DND-41 (cell line): ENCODE measurements at regions not wholly inside any gene's neighbourhood (a gene's known extent, or its start where the extent isn't known, plus 50 kb on each side); places are given as distances from the start of the nearest gene placed in this dataset.

Source experiments
- ATAC-seq: fragments of 200-7000 bp; cut with Tn5 transposase; 3 replicates; pipeline ENCODE4 v1.9.1; 2021; ENCODE audit warnings: low read depth; ENCODE audit not compliant: insufficient read depth
- DNase-seq: peaks from one replicate; pipeline ENCODE4 v3.0.0-alpha.2; 2020
- H2AFZ ChIP-seq: 2 replicates; pipeline ENCODE4 v1.6.0; 2012; ENCODE audit warnings: low read depth, low read length
- H3K27ac ChIP-seq: 2 replicates; pipeline ENCODE4 v1.5.1; 2012; ENCODE audit warnings: low read length, inconsistent platforms
- H3K27me3 ChIP-seq: fragments of 200-600 bp; sonication (generic); 2 replicates; pipeline ENCODE4 v1.6.0; 2012; ENCODE audit warnings: low read length, mild to moderate bottlenecking, inconsistent platforms; ENCODE audit not compliant: insufficient read depth, poor library complexity
- H3K36me3 ChIP-seq: 2 replicates; pipeline ENCODE4 v1.5.1; 2012; ENCODE audit warnings: low read length, inconsistent platforms; ENCODE audit not compliant: insufficient read depth
- H3K4me1 ChIP-seq: 2 replicates; pipeline ENCODE4 v1.5.1; 2012; ENCODE audit warnings: mild to moderate bottlenecking, low read length; ENCODE audit not compliant: insufficient read depth
- H3K4me2 ChIP-seq: 2 replicates; pipeline ENCODE4 v1.6.0; 2012; ENCODE audit warnings: mild to moderate bottlenecking, moderate library complexity, low read length, inconsistent platforms; ENCODE audit not compliant: insufficient read depth
- H3K4me3 ChIP-seq, 2 experiments: fragments of 200-600 bp in 1 of 2; shearing (Covaris generic) in 1 of 2; 2 replicates each; pipeline ENCODE4 v1.5.1; 2012 to 2016; ENCODE audit warnings: inconsistent platforms in 2 of 2, low read length in 2 of 2, mild to moderate bottlenecking in 2 of 2, low read depth in 1 of 2, moderate library complexity in 1 of 2
- H3K79me2 ChIP-seq: 2 replicates; pipeline ENCODE4 v1.6.0; 2012; ENCODE audit warnings: low read length, inconsistent platforms; ENCODE audit not compliant: insufficient read depth
- H3K9ac ChIP-seq: 2 replicates; pipeline ENCODE4 v1.6.0; 2012; ENCODE audit warnings: low read depth, mild to moderate bottlenecking, inconsistent platforms, low read length, moderate library complexity
- H3K9me3 ChIP-seq: 2 replicates; pipeline ENCODE4 v1.5.1; 2012; ENCODE audit warnings: low read length, moderate library complexity, mild to moderate bottlenecking, inconsistent platforms; ENCODE audit not compliant: insufficient read depth, severe bottlenecking
- H4K20me1 ChIP-seq: 2 replicates; pipeline ENCODE4 v1.6.0; 2012; ENCODE audit warnings: low read length; ENCODE audit not compliant: insufficient read depth
- EZH2 ChIP-seq: IDR thresholded peaks from 3 replicates; pipeline ENCODE4 v1.6.1; 2012; ENCODE audit warnings: borderline replicate concordance, low read depth, mild to moderate bottlenecking, moderate library complexity, low read length, inconsistent platforms; ENCODE audit not compliant: severe bottlenecking
- TF ChIP-seq, protein P1 (sequence below): IDR thresholded peaks from 2 replicates; pipeline ENCODE4 v1.5.1; 2012; ENCODE audit warnings: borderline replicate concordance, low read length, moderate library complexity, mild to moderate bottlenecking; ENCODE audit not compliant: poor library complexity, severe bottlenecking; ENCODE audit errors: extremely low read depth

- Histone ChIP-seq H3K9ac (no peak overlapping the region), H3K79me2 (no peaks in the 10 kb centered on the region), H3K4me1 (peaks cover 38% of the 10 kb centered on the region), H3K4me2 (no peak overlapping the region), H3K4me3 (no peak overlapping the region), H3K27me3 (no peaks in the 10 kb centered on the region), H3K36me3 (no peaks in the 10 kb centered on the region), H3K9me3 (no peaks in the 10 kb centered on the region), H3K27ac (no peak overlapping the region), H2AFZ (no peak overlapping the region), H4K20me1 (no peaks in the 10 kb centered on the region)
- DNase-seq (no peak), ATAC-seq (no peak)
- TF ChIP-seq, protein P1, sequence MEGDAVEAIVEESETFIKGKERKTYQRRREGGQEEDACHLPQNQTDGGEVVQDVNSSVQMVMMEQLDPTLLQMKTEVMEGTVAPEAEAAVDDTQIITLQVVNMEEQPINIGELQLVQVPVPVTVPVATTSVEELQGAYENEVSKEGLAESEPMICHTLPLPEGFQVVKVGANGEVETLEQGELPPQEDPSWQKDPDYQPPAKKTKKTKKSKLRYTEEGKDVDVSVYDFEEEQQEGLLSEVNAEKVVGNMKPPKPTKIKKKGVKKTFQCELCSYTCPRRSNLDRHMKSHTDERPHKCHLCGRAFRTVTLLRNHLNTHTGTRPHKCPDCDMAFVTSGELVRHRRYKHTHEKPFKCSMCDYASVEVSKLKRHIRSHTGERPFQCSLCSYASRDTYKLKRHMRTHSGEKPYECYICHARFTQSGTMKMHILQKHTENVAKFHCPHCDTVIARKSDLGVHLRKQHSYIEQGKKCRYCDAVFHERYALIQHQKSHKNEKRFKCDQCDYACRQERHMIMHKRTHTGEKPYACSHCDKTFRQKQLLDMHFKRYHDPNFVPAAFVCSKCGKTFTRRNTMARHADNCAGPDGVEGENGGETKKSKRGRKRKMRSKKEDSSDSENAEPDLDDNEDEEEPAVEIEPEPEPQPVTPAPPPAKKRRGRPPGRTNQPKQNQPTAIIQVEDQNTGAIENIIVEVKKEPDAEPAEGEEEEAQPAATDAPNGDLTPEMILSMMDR: no peak
- no peak for TF ChIP-seq EZH2
Observed at GRCh38 chr1:172903581-172904220, 147.0 kb downstream of the TNFSF18 start.

GRCh38 chr1:172905452-172905851 lies 145.3 kb downstream of the TNFSF18 start:
- peak overlapping the region; percentile 95; the same call in 1 of the 2 replicates for H3K27ac ChIP-seq
- H3K36me3 ChIP-seq: no peaks in the 10 kb centered on the region
- H3K4me3 ChIP-seq: no peak overlapping the region
- DNase-seq (no peak), ATAC-seq (no peak)
- H3K9ac ChIP-seq: no peak overlapping the region
- no peaks in the 10 kb centered on the region for H4K20me1 ChIP-seq
- TF ChIP-seq, protein P1: no peak
- no peak for TF ChIP-seq EZH2
- H3K4me2 ChIP-seq: no peak overlapping the region
- H3K4me1 ChIP-seq: peaks cover 30% of the 10 kb centered on the region
- no peaks in the 10 kb centered on the region for H3K9me3 ChIP-seq
- H3K79me2 ChIP-seq: no peaks in the 10 kb centered on the region
- no peaks in the 10 kb centered on the region for H3K27me3 ChIP-seq
- no peak overlapping the region for H2AFZ ChIP-seq

- H3K79me2 ChIP-seq: no peaks in the 10 kb centered on the region
- H3K27me3 ChIP-seq: no peaks in the 10 kb centered on the region
- H3K9me3 ChIP-seq: peaks cover 4% of the 10 kb centered on the region
- ATAC-seq: peak; percentile 95
- DNase-seq: peak; percentile 87
- H3K9ac ChIP-seq: peak overlapping the region; percentile 49
- peak overlapping the region; percentile 95 for H3K27ac ChIP-seq
- H3K36me3 ChIP-seq: no peaks in the 10 kb centered on the region
- H2AFZ ChIP-seq: 0 out of 2 replicates have a peak overlapping the region, but pooled peaks have one; percentile 33
- no peak for TF ChIP-seq EZH2
- TF ChIP-seq, protein P1: no peak
- peak overlapping the region in 1 of 2 experiments; percentile 48; a peak in 3 of 4 replicates for H3K4me3 ChIP-seq
- H3K4me1 ChIP-seq: peaks cover 28% of the 10 kb centered on the region
- peak overlapping the region; percentile 66 for H3K4me2 ChIP-seq
- no peaks in the 10 kb centered on the region for H4K20me1 ChIP-seq
Observed at GRCh38 chr1:172906778-172907592, 143.8 kb downstream of the TNFSF18 start.
